Heart left ventricle (tissue), 16 donors: ENCODE measurements at regions not wholly inside any gene's neighbourhood (a gene's known extent, or its start where the extent isn't known, plus 50 kb on each side); places are given as distances from the start of the nearest gene placed in this dataset.
"Not testable (repeated sequence)": the region's sequence is repeated elsewhere in the genome, so short reads cannot be mapped to it uniquely, and the experiment has no call there.

Experiments used
- ATAC-seq, 4 donors: fragments of 200-7000 bp; cut with Tn5 transposase; one replicate each; pipeline ENCODE4 v1.9.1; 2020 to 2022; ENCODE audit warnings: moderate library complexity in 4 of 4, mild to moderate bottlenecking in 3 of 4, moderate number of reproducible peaks in 1 of 4
- DNase-seq, 5 donors: peaks; one replicate each; pipeline ENCODE4 v3.0.0-alpha.2; 2020
- H3K27ac ChIP-seq, 12 donors: fragments of 200-600 bp; sonication (generic) in 4 of 12; one replicate each; pipeline versions ENCODE4 v1.5.0 to v1.8.0; 2016 to 2022; ENCODE audit warnings: mild to moderate bottlenecking in 2 of 12
- H3K27me3 ChIP-seq, 9 donors: fragments of 200-600 bp; sonication (generic) in 2 of 9; one replicate each; pipeline versions ENCODE4 v1.5.1 to v1.8.0; 2016 to 2022; ENCODE audit warnings: mild to moderate bottlenecking in 3 of 9
- H3K36me3 ChIP-seq, 9 donors: fragments of 200-600 bp; sonication (generic) in 2 of 9; one replicate each; pipeline versions ENCODE4 v1.5.0 to v1.8.0; 2018 to 2022; ENCODE audit warnings: mild to moderate bottlenecking in 2 of 9
- H3K4me1 ChIP-seq, 12 donors: fragments of 200-600 bp; sonication (generic) in 4 of 12; one replicate each; pipeline versions ENCODE4 v1.5.0 to v1.8.0; 2016 to 2022; ENCODE audit warnings: mild to moderate bottlenecking in 3 of 12
- H3K4me3 ChIP-seq, 12 donors: fragments of 200-600 bp; sonication (generic) in 4 of 12; one replicate each; pipeline versions ENCODE4 v1.5.0 to v1.8.0; 2017 to 2022; ENCODE audit warnings: mild to moderate bottlenecking in 9 of 12, moderate library complexity in 4 of 12
- H3K9me3 ChIP-seq, 12 donors: fragments of 200-600 bp; sonication (generic) in 4 of 12; one replicate each; pipeline versions ENCODE4 v1.5.0 to v1.8.0; 2016 to 2022; ENCODE audit warnings: mild to moderate bottlenecking in 1 of 12
- POLR2A ChIP-seq, 2 donors: fragments of 450-650 bp; IDR thresholded peaks; one replicate each; pipeline ENCODE4 v1.6.1; 2017; ENCODE audit warnings: antibody characterized with exemption in 2 of 2, mild to moderate bottlenecking in 2 of 2, moderate library complexity in 2 of 2
- WGBS, 4 donors: extraction: QIAGEN DNeasy Blood & Tissue Kit in 2 of 4; methylation state at CpG; one replicate each; pipeline versions ENCODE4 v1.1.5 to v1.1.7; 2013 to 2018; 5-methylcytosine and 5-hydroxymethylcytosine counted together
- intact Hi-C, 10 donors: fragments of 100-400 bp; cut with DNase I; formaldehyde crosslinking; loops; one replicate each; pipeline versions ENCODE4 v1.11.1 to v1.14.2; 2022
- TF ChIP-seq, protein P1 (sequence below), 12 donors: fragments of 200-600 bp; sonication (generic) in 4 of 12; IDR thresholded peaks; one replicate each; pipeline versions ENCODE4 v1.5.0 to v1.8.0; 2018 to 2022; ENCODE audit warnings: antibody characterized with exemption in 12 of 12, mild to moderate bottlenecking in 5 of 12
- donor health status: ischemic (EF 13 %, LVEDD 7.1; RV severe dilation, severe dysfunction).
- donor health status: healthy with polysubstance abuse.
- donor health status: DM: no; HTN: yes; CAD: no.
- donor health status: DM: no; HTN: no; CAD: no.
- donor health status: ischemic (EF 25% LVEDD 6.9; RV normal size, moderate dysfunction).
- donor health status: ischemic (EF 25% LVEDD 5.7; RV mildly dilated, moderate dysfunction).
- donor health status: healthy.
- donor health status: DM: yes; HTN: yes; CAD: no.
- donor health status: ischemic (EF 35%, LVEDD 5.7; RV mildly dilated, moderate dysfunction).
- donor health status: nonischemic (EF 11% LVEDD 7.7; RV severe dilation, severe dysfunction).
- donor health status: DM: yes; HTN: yes; CAD: no.
- donor health status: PGD.
- donor health status: ischemic (EF 29% LVEDD 5.4; RV normal size, mild dysfunction).
- donor health status: nonischemic (EF 23%, LVEDD 6.1; RV moderate dilation, normal function).

DNA sequence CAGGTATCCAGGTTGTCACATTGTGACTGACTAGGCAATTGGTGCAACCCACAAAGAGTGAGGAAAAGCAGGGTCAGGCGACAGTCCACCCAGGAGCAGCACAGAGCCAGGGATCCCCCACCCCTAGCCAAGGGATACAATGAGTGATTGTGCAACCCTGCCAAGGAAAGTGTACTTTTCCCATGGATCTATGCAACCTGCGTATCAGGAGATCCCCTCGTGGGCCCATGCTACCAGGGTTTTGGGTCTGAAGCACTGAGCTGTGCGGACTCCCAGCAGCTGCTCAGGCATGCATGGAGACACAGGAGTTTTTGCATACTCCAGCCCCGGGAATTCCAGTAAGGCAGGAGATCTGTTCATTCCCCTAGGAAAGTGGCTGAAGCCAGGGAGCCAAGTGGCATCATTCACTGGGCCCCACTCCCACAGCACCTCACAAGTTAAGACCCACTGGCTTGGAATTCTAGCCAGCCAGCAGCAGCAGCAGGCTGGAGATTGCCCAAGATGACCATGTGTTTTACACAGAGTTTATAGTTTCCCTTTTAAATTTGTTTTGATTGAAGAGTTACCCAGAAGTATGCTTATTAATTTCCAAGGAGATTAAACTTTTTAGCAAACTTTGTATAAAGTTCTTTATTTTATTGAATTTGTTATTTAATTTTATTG, 136.0 kb downstream of the LTN1 start:
- ATAC-seq (peak in 1 of 4 donors; percentile 22), DNase-seq (no peak)
- intact Hi-C loops = no loop called here
- H3K9me3 ChIP-seq = no peaks in the 10 kb centered on the region
- no peak overlapping the region for H3K27ac ChIP-seq
- 77 to 84% (median 80%) methylated on average over 4 to 5 of the region's 5 CpGs for WGBS, 4 donors
- TF ChIP-seq, protein P1, sequence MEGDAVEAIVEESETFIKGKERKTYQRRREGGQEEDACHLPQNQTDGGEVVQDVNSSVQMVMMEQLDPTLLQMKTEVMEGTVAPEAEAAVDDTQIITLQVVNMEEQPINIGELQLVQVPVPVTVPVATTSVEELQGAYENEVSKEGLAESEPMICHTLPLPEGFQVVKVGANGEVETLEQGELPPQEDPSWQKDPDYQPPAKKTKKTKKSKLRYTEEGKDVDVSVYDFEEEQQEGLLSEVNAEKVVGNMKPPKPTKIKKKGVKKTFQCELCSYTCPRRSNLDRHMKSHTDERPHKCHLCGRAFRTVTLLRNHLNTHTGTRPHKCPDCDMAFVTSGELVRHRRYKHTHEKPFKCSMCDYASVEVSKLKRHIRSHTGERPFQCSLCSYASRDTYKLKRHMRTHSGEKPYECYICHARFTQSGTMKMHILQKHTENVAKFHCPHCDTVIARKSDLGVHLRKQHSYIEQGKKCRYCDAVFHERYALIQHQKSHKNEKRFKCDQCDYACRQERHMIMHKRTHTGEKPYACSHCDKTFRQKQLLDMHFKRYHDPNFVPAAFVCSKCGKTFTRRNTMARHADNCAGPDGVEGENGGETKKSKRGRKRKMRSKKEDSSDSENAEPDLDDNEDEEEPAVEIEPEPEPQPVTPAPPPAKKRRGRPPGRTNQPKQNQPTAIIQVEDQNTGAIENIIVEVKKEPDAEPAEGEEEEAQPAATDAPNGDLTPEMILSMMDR (IDR thresholded peaks at IDR 0.05) = no peak
- no peak for TF ChIP-seq POLR2A (IDR thresholded peaks at IDR 0.05)
- peaks cover 0 to 4% (median 0%) of the 10 kb centered on the region in 12 donors for H3K4me1 ChIP-seq
- no peaks in the 10 kb centered on the region for H3K36me3 ChIP-seq
- no peak overlapping the region for H3K4me3 ChIP-seq
- H3K27me3 ChIP-seq = no peaks in the 10 kb centered on the region

DNA sequence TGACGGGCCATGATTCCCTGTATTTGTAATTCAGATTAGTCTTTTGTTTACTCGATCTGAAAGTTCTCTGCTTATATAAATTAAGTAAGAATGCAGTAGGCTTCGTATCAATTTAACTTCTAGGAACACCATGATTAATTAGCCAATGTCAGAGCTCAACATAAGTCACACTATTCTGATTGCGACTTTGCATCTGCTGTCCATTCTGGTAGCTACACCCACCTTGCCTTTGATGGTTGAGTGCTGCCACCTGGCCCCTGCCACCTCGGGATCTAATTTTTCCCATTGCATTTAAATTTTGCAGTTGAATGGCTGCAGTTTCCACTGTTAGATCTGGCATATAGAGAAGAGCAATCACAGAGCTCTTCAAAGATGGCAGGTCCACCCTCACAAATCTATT, 140.0 kb downstream of the LTN1 start:
- 74 to 89% (median 78%) methylated on average over 5 of the region's 5 CpGs for WGBS, 4 donors
- TF ChIP-seq, protein P1 (IDR thresholded peaks at IDR 0.05) = no peak
- TF ChIP-seq POLR2A (IDR thresholded peaks at IDR 0.05) = no peak
- DNase-seq (no peak), ATAC-seq (no peak)
- Histone ChIP-seq H3K36me3 (no peaks in the 10 kb centered on the region), H3K9me3 (no peaks in the 10 kb centered on the region), H3K27ac (no peak overlapping the region), H3K27me3 (no peaks in the 10 kb centered on the region), H3K4me3 (no peak overlapping the region), H3K4me1 (peaks cover 0 to 4% (median 0%) of the 10 kb centered on the region in 12 donors)
- intact Hi-C loops = no loop called here

GRCh38 chr21:28851645-28852044, 141.0 kb downstream of the LTN1 start:
- H3K4me3 ChIP-seq = no peak overlapping the region
- 73 to 96% (median 89%) methylated on average over 1 of the region's 1 CpG for whole genome bisulfite sequencing, 4 donors
- H3K9me3 ChIP-seq = no peaks in the 10 kb centered on the region
- H3K4me1 ChIP-seq = peaks cover 0 to 4% (median 0%) of the 10 kb centered on the region in 12 donors
- no peaks in the 10 kb centered on the region for H3K27me3 ChIP-seq
- H3K36me3 ChIP-seq = no peaks in the 10 kb centered on the region
- no peak overlapping the region for H3K27ac ChIP-seq
- intact Hi-C loops = no loop called here
- ATAC-seq = no peak
- TF ChIP-seq, protein P1 (IDR thresholded peaks at IDR 0.05) = no peak
- no peak for TF ChIP-seq POLR2A (IDR thresholded peaks at IDR 0.05)
- no peak for DNase-seq

DNA sequence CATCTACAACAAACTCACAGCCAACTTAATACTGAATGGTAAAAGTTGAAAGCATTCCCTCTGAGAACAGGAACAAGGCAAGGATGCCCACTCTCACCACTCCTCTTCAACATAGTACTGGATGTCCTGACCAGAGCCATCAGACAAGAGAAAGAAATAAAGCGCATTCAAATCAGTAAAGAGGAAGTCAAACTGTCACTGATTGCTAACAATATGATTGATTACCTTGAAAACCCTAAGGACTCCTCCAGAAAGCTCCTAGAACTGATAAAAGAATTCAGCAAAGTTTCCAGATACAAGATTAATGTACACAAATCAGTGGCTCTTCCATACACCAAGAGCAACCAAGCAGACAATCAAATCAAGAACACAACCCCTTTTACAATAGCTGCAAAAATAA, 153.4 kb downstream of the LTN1 start:
- ATAC-seq, H3K4me3 ChIP-seq, DNase-seq, H3K36me3 ChIP-seq, H3K27ac ChIP-seq, H3K4me1 ChIP-seq, H3K27me3 ChIP-seq, intact Hi-C loops: not testable (repeated sequence)
- peaks cover 0 to 14% (median 0%) of the 10 kb centered on the region in 12 donors for H3K9me3 ChIP-seq
- 75 to 95% (median 78%) methylated on average over 1 of the region's 1 CpG for WGBS, 4 donors

- H3K4me1 ChIP-seq = not testable (repeated sequence)
Observed at GRCh38 chr21:28837426-28837825, 155.3 kb downstream of the LTN1 start.

GRCh38 chr21:28836588-28836987, 156.1 kb downstream of the LTN1 start:
- peak overlapping the region in 1 of 12 donors; percentile 34 for H3K4me3 ChIP-seq
- H3K4me1 ChIP-seq = peaks cover 0 to 15% (median 0%) of the 10 kb centered on the region in 12 donors
- H3K36me3 ChIP-seq, H3K27me3 ChIP-seq, DNase-seq, H3K9me3 ChIP-seq, ATAC-seq, intact Hi-C loops: not testable (repeated sequence)
- peak overlapping the region in 1 of 12 donors; percentile 2 for H3K27ac ChIP-seq
- WGBS, 4 donors = 82 to 89% (median 84%) methylated on average over 1 of the region's 1 CpG

More at GRCh38 chr21:28837426-28837825, 155.3 kb downstream of the LTN1 start:
- ATAC-seq, intact Hi-C loops, H3K27me3 ChIP-seq, DNase-seq, H3K4me3 ChIP-seq, H3K9me3 ChIP-seq, H3K36me3 ChIP-seq: not testable (repeated sequence)
- 42 to 84% (median 60%) methylated on average over 1 of the region's 1 CpG for WGBS, 4 donors
- H3K27ac ChIP-seq = peak overlapping the region in 1 of 12 donors; percentile 2
